IMR-90 (cell line): ENCODE measurements at regions not wholly inside any gene's neighbourhood (a gene's known extent, or its start where the extent isn't known, plus 50 kb on each side); places are given as distances from the start of the nearest gene placed in this dataset.

Experiments used
- ATAC-seq: fragments of 200-7000 bp; cut with Tn5 transposase; 2 replicates; pipeline ENCODE4 v1.9.1; 2020; ENCODE audit warnings: low read depth, mild to moderate bottlenecking, moderate library complexity
- BruUV-seq: library from RNA; stranded (reverse); fragments of 400-500 nt; replicated peaks from 2 replicates; lab custom pipeline; 2021; lab: Mats Ljungman, UMichigan
- CTCF ChIA-PET: fragments of 300-600 bp; formaldehyde crosslinking; extraction: SDS; loops from one replicate; lab custom pipeline; 2021; ENCODE audit warnings: antibody characterized with exemption; lab: Yijun Ruan, JAX
- POLR2A ChIA-PET: fragments of 300-600 bp; sonication (Branson Sonifier 250); formaldehyde crosslinking; loops from one replicate; lab custom pipeline; 2022; ENCODE audit warnings: antibody characterized with exemption; ENCODE audit not compliant: unreplicated experiment; lab: Charles Lee
- DNase-seq: peaks from one replicate; pipeline ENCODE4 v3.0.0; 2013
- H2AFZ ChIP-seq: replicated peaks from 2 replicates; pipeline ENCODE3; 2013; ENCODE audit warnings: low read length, mild to moderate bottlenecking; ENCODE audit not compliant: poor library complexity
- H2AK5ac ChIP-seq: 2 replicates; pipeline ENCODE4 v1.6.1; 2013; ENCODE audit warnings: low read depth, low read length, inconsistent platforms
- H2AK9ac ChIP-seq: replicated peaks from 2 replicates; pipeline ENCODE3; 2013; ENCODE audit warnings: mild to moderate bottlenecking, low read depth, low read length, moderate library complexity; ENCODE audit not compliant: poor library complexity
- H2BK120ac ChIP-seq: 2 replicates; pipeline ENCODE4 v1.6.1; 2013; ENCODE audit warnings: low read depth, low read length, inconsistent platforms
- H2BK15ac ChIP-seq: 3 replicates; pipeline ENCODE4 v1.6.1; 2013; ENCODE audit warnings: low read depth, low read length, inconsistent platforms
- H2BK20ac ChIP-seq: 2 replicates; pipeline ENCODE4 v1.6.1; 2013; ENCODE audit warnings: low read depth, mild to moderate bottlenecking, inconsistent platforms, low read length, moderate library complexity
- H2BK5ac ChIP-seq: 2 replicates; pipeline ENCODE4 v1.6.1; 2013; ENCODE audit warnings: mild to moderate bottlenecking, low read depth, low read length, inconsistent platforms; ENCODE audit not compliant: poor library complexity, severe bottlenecking
- H3K14ac ChIP-seq: replicated peaks from 2 replicates; pipeline ENCODE4 v1.6.1; 2013; ENCODE audit warnings: low read depth, low read length, inconsistent platforms
- H3K18ac ChIP-seq: 2 replicates; pipeline ENCODE4 v1.6.1; 2013; ENCODE audit warnings: low read depth, low read length, control low read depth
- H3K23ac ChIP-seq: 2 replicates; pipeline ENCODE4 v1.6.1; 2013; ENCODE audit warnings: low read depth, low read length, inconsistent platforms
- H3K27ac ChIP-seq: 2 replicates; pipeline ENCODE4 v1.5.1; 2013; ENCODE audit warnings: mild to moderate bottlenecking, control low read depth, low read length; ENCODE audit not compliant: insufficient read depth
- H3K27me3 ChIP-seq: 2 replicates; pipeline ENCODE4 v1.6.1; 2013; ENCODE audit warnings: low read length; ENCODE audit not compliant: control insufficient read depth, insufficient read depth
- H3K36me3 ChIP-seq: 2 replicates; pipeline ENCODE4 v1.6.1; 2013; ENCODE audit warnings: low read length, mixed read lengths; ENCODE audit not compliant: control insufficient read depth, insufficient read depth
- H3K4ac ChIP-seq: 2 replicates; pipeline ENCODE4 v1.6.1; 2013; ENCODE audit warnings: low read depth, low read length, inconsistent platforms
- H3K4me1 ChIP-seq: 2 replicates; pipeline ENCODE4 v1.6.1; 2013; ENCODE audit warnings: low read length, mixed read lengths; ENCODE audit not compliant: control insufficient read depth, insufficient read depth
- H3K4me2 ChIP-seq: 2 replicates; pipeline ENCODE4 v1.6.1; 2013; ENCODE audit warnings: low read depth, mild to moderate bottlenecking, control low read depth, low read length, moderate library complexity
- H3K4me3 ChIP-seq: 2 replicates; pipeline ENCODE4 v1.5.1; 2013; ENCODE audit warnings: low read depth, mild to moderate bottlenecking, control low read depth, low read length, moderate library complexity; ENCODE audit not compliant: insufficient read depth
- H3K56ac ChIP-seq: 2 replicates; pipeline ENCODE4 v1.6.1; 2013; ENCODE audit warnings: low read length, inconsistent platforms; ENCODE audit not compliant: insufficient read depth; ENCODE audit errors: extremely low read depth
- H3K79me1 ChIP-seq, 2 experiments: 2 replicates each; pipeline ENCODE4 v1.6.1; 2013; ENCODE audit warnings: low read length in 2 of 2, inconsistent platforms in 1 of 2, low read depth in 1 of 2
- H3K9ac ChIP-seq: 2 replicates; pipeline ENCODE4 v1.6.1; 2013; ENCODE audit warnings: low read depth, low read length, control low read depth
- H3K9me1 ChIP-seq: 2 replicates; pipeline ENCODE4 v1.6.1; 2013; ENCODE audit warnings: low read length, inconsistent platforms; ENCODE audit not compliant: insufficient read depth
- H3K9me3 ChIP-seq: 2 replicates; pipeline ENCODE4 v1.6.1; 2013; ENCODE audit warnings: low read length; ENCODE audit not compliant: control insufficient read depth, insufficient read depth
- H4K20me1 ChIP-seq: 2 replicates; pipeline ENCODE4 v1.6.1; 2013; ENCODE audit warnings: low read length, inconsistent platforms; ENCODE audit not compliant: insufficient read depth
- H4K5ac ChIP-seq: 2 replicates; pipeline ENCODE4 v1.6.1; 2013; ENCODE audit warnings: mild to moderate bottlenecking, low read depth, low read length, control low read depth
- H4K8ac ChIP-seq, 2 experiments: 2 replicates each; pipeline ENCODE4 v1.6.1; 2013; ENCODE audit warnings: low read depth in 2 of 2, low read length in 2 of 2, control low read depth in 1 of 2, inconsistent platforms in 1 of 2
- H4K91ac ChIP-seq: 2 replicates; pipeline ENCODE4 v1.6.1; 2013; ENCODE audit warnings: low read depth, low read length, inconsistent platforms; ENCODE audit not compliant: insufficient read depth
- CHD1 ChIP-seq: IDR thresholded peaks from 2 replicates; pipeline ENCODE4 v1.6.1; 2012; ENCODE audit warnings: low read depth, low read length, improper control_type of control experiment
- RAD21 ChIP-seq: IDR thresholded peaks from 2 replicates; pipeline ENCODE4 v1.6.1; 2012; ENCODE audit warnings: low read length, improper control_type of control experiment
- RFX5 ChIP-seq: IDR thresholded peaks from 2 replicates; pipeline ENCODE4 v1.8.0; 2012; ENCODE audit warnings: low read depth, mild to moderate bottlenecking, low read length, moderate library complexity
- WGBS, 2 experiments: methylation state at CpG; one replicate each; pipeline versions ENCODE4 v1.1.5 to v1.1.7; 2013; ENCODE audit warnings: missing lambda C conversion rate in 2 of 2; ENCODE audit not compliant: insufficient read length in 1 of 2; ENCODE audit errors: extremely low coverage in 2 of 2; 5-methylcytosine and 5-hydroxymethylcytosine counted together
- dilution Hi-C: fragments of 300-500 bp; cut with HindIII; formaldehyde crosslinking; loops from one replicate; pipeline ENCODE4 v1.14.3; 2018; ENCODE audit warnings: low sequenced_read_pairs; ENCODE audit not compliant: unreplicated experiment
- in situ Hi-C: fragments of 300-500 bp; cut with MboI; formaldehyde crosslinking; loops from 3 replicates; pipeline ENCODE4 v1.14.3; 2019; ENCODE audit warnings: low sequenced_read_pairs, inconsistent platforms, mixed read lengths
- intact Hi-C: fragments of 100-400 bp; cut with micrococcal nuclease; formaldehyde crosslinking; loops from 2 replicates; pipeline ENCODE4 v1.10.0; 2022

- POLR2A ChIA-PET: no interaction called here
- no peaks in the 10 kb centered on the region for H3K36me3 ChIP-seq
- no peak for ATAC-seq
Measured at GRCh38 chr1:22290157-22290556, 147.3 kb upstream of the WNT4 start.

More at GRCh38 chr1:22290157-22290556, 147.3 kb upstream of the WNT4 start:
- no peak overlapping the region for H3K27ac ChIP-seq
- H3K4ac ChIP-seq: no peak overlapping the region
- H3K56ac ChIP-seq: no peak overlapping the region
- H2BK20ac ChIP-seq: no peak overlapping the region
- H2BK15ac ChIP-seq: no peak overlapping the region
- H2AK9ac ChIP-seq: no peak overlapping the region
- no peak for DNase-seq
- intact Hi-C loops: no loop called here
- H3K9ac ChIP-seq: no peak overlapping the region
- H2AFZ ChIP-seq: no peak overlapping the region
- no peaks in the 10 kb centered on the region for H4K20me1 ChIP-seq
- no peaks in the 10 kb centered on the region for H3K9me1 ChIP-seq
- BruUV-seq: no TSS peak
- H3K27me3 ChIP-seq: peaks cover 53% of the 10 kb centered on the region
- no peaks in the 10 kb centered on the region for H3K4me1 ChIP-seq
- no peak overlapping the region for H3K23ac ChIP-seq
- 80% methylated on average over 1 of the region's 8 CpGs; no CpG with 5 or more reads in 1 of the 2 experiments for WGBS, 2 experiments
- CTCF ChIA-PET: no interaction called here
- no peaks in the 10 kb centered on the region for H3K79me1 ChIP-seq
- no peak overlapping the region for H3K14ac ChIP-seq
- TF ChIP-seq RFX5: no peak
- no peak for TF ChIP-seq RAD21
- TF ChIP-seq CHD1: no peak
- in situ Hi-C loops: no loop called here
- H4K8ac ChIP-seq: no peak overlapping the region
- H2BK5ac ChIP-seq: no peak overlapping the region
- no peak overlapping the region for H2AK5ac ChIP-seq
- no peak overlapping the region for H4K5ac ChIP-seq
- dilution Hi-C loops: no loop called here
- no peak overlapping the region for H2BK120ac ChIP-seq
- H4K91ac ChIP-seq: no peak overlapping the region
- no peak overlapping the region for H3K4me3 ChIP-seq
- H3K9me3 ChIP-seq: peaks cover 2% of the 10 kb centered on the region; the same call in 1 of the 2 replicates
- H3K18ac ChIP-seq: no peak overlapping the region
- H3K4me2 ChIP-seq: no peak overlapping the region
